GM12892 (cell line): ENCODE measurements at regions not wholly inside any gene's neighbourhood (a gene's known extent, or its start where the extent isn't known, plus 50 kb on each side); places are given as distances from the start of the nearest gene placed in this dataset.

ENCODE experiments used
- POLR2A ChIP-seq: IDR thresholded peaks from 2 replicates; pipeline ENCODE4 v1.6.1; 2011; ENCODE audit warnings: low read depth, low read length, control low read depth
- TAF1 ChIP-seq: IDR thresholded peaks from 2 replicates; pipeline ENCODE4 v1.6.1; 2011; ENCODE audit warnings: low read depth, mild to moderate bottlenecking, control low read depth, low read length, borderline replicate concordance

DNA sequence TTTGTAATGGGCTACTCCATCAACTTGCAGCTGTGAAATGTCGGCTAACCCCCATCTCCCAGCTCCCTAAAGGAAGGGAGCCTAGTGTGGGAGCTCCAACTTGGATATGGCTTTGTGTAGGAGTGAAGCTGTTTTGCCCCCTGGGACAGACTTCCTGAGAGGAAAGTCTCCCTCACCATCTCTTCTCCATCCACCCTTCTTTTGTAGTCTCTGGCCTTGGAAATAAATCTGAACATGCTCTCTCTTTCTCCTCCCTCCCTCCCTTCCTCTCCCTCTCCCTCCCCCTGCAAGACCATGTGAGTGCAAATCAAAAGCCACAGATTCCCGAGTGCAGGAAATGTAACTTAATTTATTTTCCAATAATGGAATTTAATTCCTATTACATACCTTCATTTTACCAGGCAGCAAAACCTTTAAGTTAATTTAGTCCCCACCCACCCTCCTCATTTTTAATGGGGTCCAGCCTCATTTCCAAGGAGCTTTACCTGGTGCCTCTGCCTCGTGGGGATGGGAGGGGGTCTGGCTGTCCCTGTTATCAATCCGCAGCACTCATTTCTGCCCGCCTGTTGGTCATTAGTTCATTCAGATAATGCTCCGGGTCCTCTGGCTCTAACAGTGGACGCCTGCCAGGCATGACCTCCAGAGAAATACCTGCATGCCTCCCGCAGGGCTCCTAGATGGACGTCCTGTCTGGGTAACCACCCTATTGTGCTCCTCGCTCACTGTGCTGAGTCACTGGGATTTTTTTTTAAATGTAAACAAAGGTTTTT lies 122.9 kb upstream of the TAF11L2 start:
- no peak for TF ChIP-seq TAF1
- no peak for TF ChIP-seq POLR2A
